Heart right ventricle (tissue), 16 donors: ENCODE measurements at regions not wholly inside any gene's neighbourhood (a gene's known extent, or its start where the extent isn't known, plus 50 kb on each side); places are given as distances from the start of the nearest gene placed in this dataset.

Experiments
- ATAC-seq, 8 donors: fragments of 200-7000 bp; cut with Tn5 transposase; one replicate each; pipeline ENCODE4 v1.9.1; 2020; ENCODE audit warnings: mild to moderate bottlenecking in 8 of 8, moderate library complexity in 8 of 8, moderate number of reproducible peaks in 1 of 8
- DNase-seq, 2 donors: peaks; one replicate each; pipeline ENCODE4 v3.0.0-alpha.2; 2020
- H3K27ac ChIP-seq, 10 donors: fragments of 200-600 bp; sonication (generic) in 2 of 10; one replicate each; pipeline versions ENCODE4 v1.5.0 to v1.8.0; 2020 to 2022; ENCODE audit warnings: mild to moderate bottlenecking in 3 of 10
- H3K27me3 ChIP-seq, 7 donors: fragments of 200-600 bp; one replicate each; pipeline ENCODE4 v1.8.0; 2021 to 2022; ENCODE audit warnings: mild to moderate bottlenecking in 2 of 7
- H3K36me3 ChIP-seq, 9 donors: fragments of 200-600 bp; sonication (generic) in 1 of 9; one replicate each; pipeline versions ENCODE4 v1.5.0 to v1.8.0; 2020 to 2022; ENCODE audit warnings: mild to moderate bottlenecking in 2 of 9
- H3K4me1 ChIP-seq, 9 donors: fragments of 200-600 bp; sonication (generic) in 1 of 9; one replicate each; pipeline versions ENCODE4 v1.5.0 to v1.8.0; 2020 to 2022; ENCODE audit warnings: mild to moderate bottlenecking in 4 of 9
- H3K4me3 ChIP-seq, 10 donors: fragments of 200-600 bp; sonication (generic) in 2 of 10; one replicate each; pipeline versions ENCODE4 v1.5.0 to v1.8.0; 2020 to 2022; ENCODE audit warnings: mild to moderate bottlenecking in 7 of 10, moderate library complexity in 2 of 10
- H3K9me3 ChIP-seq, 11 donors: fragments of 200-600 bp in 10 of 11; sonication (generic) in 2 of 11; one replicate each; pipeline versions ENCODE4 v1.5.0 to v1.8.0; 2013 to 2022; ENCODE audit warnings: mild to moderate bottlenecking in 2 of 11, control low read depth in 1 of 11, moderate library complexity in 1 of 11
- CTCF ChIP-seq, 9 donors: fragments of 200-600 bp; sonication (generic) in 2 of 9; IDR thresholded peaks; one replicate each; pipeline versions ENCODE4 v1.5.0 to v1.8.0; 2021 to 2022; ENCODE audit warnings: antibody characterized with exemption in 9 of 9, mild to moderate bottlenecking in 5 of 9, moderate library complexity in 1 of 9
- WGBS, 2 donors: extraction: QIAGEN DNeasy Blood & Tissue Kit; methylation state at CpG; one replicate each; pipeline ENCODE4 v1.1.7; 2013; ENCODE audit warnings: inconsistent platforms in 1 of 2; 5-methylcytosine and 5-hydroxymethylcytosine counted together
- intact Hi-C, 10 donors: fragments of 100-400 bp; cut with DNase I; formaldehyde crosslinking; loops; one replicate each; pipeline versions ENCODE4 v1.11.1 to v1.14.2; 2022
- donor health status: Arrhythmogenic right ventricular cardiomyopathy.
- donor health status: ischemic (EF 13 %, LVEDD 7.1; RV severe dilation, severe dysfunction).
- donor health status: healthy with polysubstance abuse.
- donor health status: DM: no; HTN: yes; CAD: no.
- donor health status: DM: no; HTN: no; CAD: no.
- donor health status: ischemic (EF 25% LVEDD 6.9; RV normal size, moderate dysfunction).
- donor health status: ischemic (EF 25% LVEDD 5.7; RV mildly dilated, moderate dysfunction).
- donor health status: healthy.
- donor health status: DM: yes; HTN: yes; CAD: no.
- donor health status: Ischemic cardiomyopathy.
- donor health status: ischemic (EF 35%, LVEDD 5.7; RV mildly dilated, moderate dysfunction).
- donor health status: nonischemic (EF 11% LVEDD 7.7; RV severe dilation, severe dysfunction).
- donor health status: DM: yes; HTN: yes; CAD: no.
- donor health status: PGD.
- donor health status: ischemic (EF 29% LVEDD 5.4; RV normal size, mild dysfunction).
- donor health status: nonischemic (EF 23%, LVEDD 6.1; RV moderate dilation, normal function).

- DNase-seq (no peak), ATAC-seq (no peak)
- Histone ChIP-seq H3K4me1 (no peaks in the 10 kb centered on the region), H3K36me3 (no peaks in the 10 kb centered on the region), H3K27me3 (peaks cover 0 to 6% (median 0%) of the 10 kb centered on the region in 7 donors), H3K9me3 (peaks cover 0 to 8% (median 0%) of the 10 kb centered on the region in 11 donors), H3K27ac (no peak overlapping the region), H3K4me3 (no peak overlapping the region)
- 58 to 60% methylated on average over 3 of the region's 3 CpGs for WGBS, 2 donors
- TF ChIP-seq CTCF (IDR thresholded peaks at IDR 0.05) = no peak
- intact Hi-C loops = no loop called here
Observed at GRCh38 chr18:77329651-77330050, 80.0 kb downstream of the GALR1 start.

GRCh38 chr18:77334876-77335275 is 85.2 kb downstream of the GALR1 start:
- Histone ChIP-seq H3K36me3 (no peaks in the 10 kb centered on the region), H3K9me3 (no peaks in the 10 kb centered on the region), H3K27me3 (peaks cover 0 to 25% (median 10%) of the 10 kb centered on the region in 7 donors), H3K4me1 (no peaks in the 10 kb centered on the region), H3K4me3 (no peak overlapping the region), H3K27ac (no peak overlapping the region)
- intact Hi-C loops = no loop called here
- no peak for TF ChIP-seq CTCF (IDR thresholded peaks at IDR 0.05)
- DNase-seq (no peak), ATAC-seq (no peak)
- 75 to 78% methylated on average over 7 of the region's 7 CpGs for WGBS, 2 donors

GRCh38 chr18:77337604-77338003 is 88.0 kb downstream of the GALR1 start:
- H3K36me3 ChIP-seq = no peaks in the 10 kb centered on the region
- ATAC-seq (no peak), DNase-seq (no peak)
- no peaks in the 10 kb centered on the region for H3K4me1 ChIP-seq
- peaks cover 0 to 27% (median 10%) of the 10 kb centered on the region in 7 donors for H3K27me3 ChIP-seq
- intact Hi-C loops = no loop called here
- 68% methylated on average over 7 of the region's 7 CpGs for WGBS, 2 donors
- H3K27ac ChIP-seq = no peak overlapping the region
- H3K9me3 ChIP-seq = no peaks in the 10 kb centered on the region
- no peak overlapping the region for H3K4me3 ChIP-seq
- TF ChIP-seq CTCF (IDR thresholded peaks at IDR 0.05) = no peak

GRCh38 chr18:77339093-77339492 is 89.4 kb downstream of the GALR1 start:
- Histone ChIP-seq H3K36me3 (no peaks in the 10 kb centered on the region), H3K4me1 (peaks cover 0 to 1% (median 0%) of the 10 kb centered on the region in 9 donors), H3K27me3 (peaks cover 0 to 29% (median 10%) of the 10 kb centered on the region in 7 donors), H3K9me3 (no peaks in the 10 kb centered on the region), H3K27ac (no peak overlapping the region), H3K4me3 (no peak overlapping the region)
- no peak for TF ChIP-seq CTCF (IDR thresholded peaks at IDR 0.05)
- intact Hi-C loops = no loop called here
- ATAC-seq = peak in 1 of 8 donors; percentile 59
- 40 to 43% methylated on average over 6 of the region's 6 CpGs for WGBS, 2 donors
- no peak for DNase-seq
